HK-2 (cell line): ENCODE measurements at regions not wholly inside any gene's neighbourhood (a gene's known extent, or its start where the extent isn't known, plus 50 kb on each side); places are given as distances from the start of the nearest gene placed in this dataset.

Experiments
- DNase-seq: peaks from one replicate; pipeline ENCODE4 v3.0.0-alpha.2; 2018; ENCODE audit not compliant: unreplicated experiment

DNA sequence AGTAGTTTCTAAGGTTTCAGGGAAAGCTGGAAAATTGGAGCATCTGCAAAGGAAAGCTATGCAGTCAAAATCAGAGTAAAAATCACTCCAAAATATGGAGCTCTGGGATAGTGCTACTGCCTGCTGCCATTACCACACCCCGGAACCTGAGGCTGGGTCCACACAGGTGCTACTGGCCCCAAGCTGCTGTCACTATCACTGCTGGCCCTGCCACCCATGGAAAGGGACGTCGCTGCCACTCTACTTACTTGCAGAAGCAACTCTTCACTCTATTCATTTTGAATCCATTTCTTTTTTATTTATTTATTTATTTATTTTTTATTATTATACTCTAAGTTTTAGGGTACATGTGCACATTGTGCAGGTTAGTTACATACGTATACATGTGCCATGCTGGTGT lies 60.3 kb upstream of the RGS18 start:
- DNase-seq, result no peak

DNA sequence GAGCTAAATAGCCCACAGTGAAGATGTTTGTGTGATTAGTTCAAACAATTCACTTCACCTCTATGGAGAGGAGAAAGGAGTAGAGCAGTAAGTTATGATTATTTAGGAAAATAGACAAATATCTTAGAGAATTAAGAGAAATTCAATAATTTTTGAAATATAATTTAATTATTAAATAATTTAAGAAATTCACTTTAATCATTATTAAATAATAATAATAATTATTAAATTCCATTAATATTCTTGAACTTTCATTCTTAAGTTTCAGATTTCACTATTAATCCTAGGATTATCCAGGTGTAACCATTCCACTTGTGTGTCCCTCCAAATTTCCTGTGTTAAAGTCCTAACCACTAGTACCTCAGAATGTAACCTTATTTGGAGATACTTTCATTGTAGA lies 58.9 kb upstream of the RGS18 start:
- no peak for DNase-seq

DNA sequence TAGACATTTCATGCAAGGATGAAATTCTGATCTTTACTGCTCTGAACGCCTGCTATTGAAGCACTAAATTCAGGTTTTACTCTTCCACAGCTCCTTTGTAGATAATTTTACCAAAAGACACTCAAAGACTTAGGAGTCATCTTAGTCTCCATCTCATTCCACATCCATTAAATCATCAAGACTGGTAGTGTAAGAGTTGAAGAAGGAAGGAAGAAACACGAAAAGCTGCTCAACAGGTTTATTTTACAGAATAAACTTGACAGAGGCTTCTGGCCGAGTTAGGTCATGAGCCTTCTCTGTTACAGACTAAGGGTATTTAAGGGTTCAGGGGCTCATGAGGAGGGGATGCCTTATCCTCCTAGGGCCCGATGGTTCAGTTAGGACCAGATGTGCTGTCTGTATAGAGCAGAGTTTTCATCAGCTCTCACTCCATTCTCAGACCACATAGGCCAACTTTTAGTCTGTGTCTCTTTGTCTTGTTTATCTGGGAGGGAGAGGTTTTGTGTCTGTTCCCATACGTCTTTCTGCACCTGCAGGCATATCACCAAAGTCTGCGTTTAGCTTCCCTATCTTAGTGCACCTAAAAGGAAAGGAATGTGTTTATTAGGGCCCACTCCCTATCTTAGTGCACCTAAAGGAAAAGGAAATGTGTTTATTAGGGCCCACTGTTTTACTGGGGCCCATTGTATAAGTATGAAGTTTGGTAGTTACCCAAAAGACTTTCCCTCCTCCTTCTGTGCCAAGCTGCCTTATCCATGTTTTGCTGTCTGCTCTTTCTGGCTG lies 57.4 kb upstream of the RGS18 start:
- DNase-seq, result no peak

DNA sequence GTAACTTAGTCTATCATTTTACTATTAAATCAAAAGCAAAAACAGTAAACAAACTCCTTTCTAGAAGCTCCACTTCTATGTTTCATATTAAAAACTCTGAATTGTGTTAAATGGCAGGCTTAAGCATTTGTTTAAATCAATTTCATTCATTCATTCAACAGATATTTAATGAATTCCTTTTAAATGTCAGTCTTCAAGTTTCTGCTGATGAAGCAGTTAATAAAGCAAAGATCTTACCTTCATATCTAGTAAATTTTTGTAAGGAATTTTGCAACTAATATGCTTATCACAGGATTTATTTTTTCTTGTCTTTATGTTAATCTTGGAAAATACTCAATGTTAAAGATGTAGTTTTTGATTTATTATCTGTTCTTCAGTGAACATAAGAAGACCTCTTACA lies 54.1 kb upstream of the RGS18 start:
- DNase-seq, result no peak

DNA sequence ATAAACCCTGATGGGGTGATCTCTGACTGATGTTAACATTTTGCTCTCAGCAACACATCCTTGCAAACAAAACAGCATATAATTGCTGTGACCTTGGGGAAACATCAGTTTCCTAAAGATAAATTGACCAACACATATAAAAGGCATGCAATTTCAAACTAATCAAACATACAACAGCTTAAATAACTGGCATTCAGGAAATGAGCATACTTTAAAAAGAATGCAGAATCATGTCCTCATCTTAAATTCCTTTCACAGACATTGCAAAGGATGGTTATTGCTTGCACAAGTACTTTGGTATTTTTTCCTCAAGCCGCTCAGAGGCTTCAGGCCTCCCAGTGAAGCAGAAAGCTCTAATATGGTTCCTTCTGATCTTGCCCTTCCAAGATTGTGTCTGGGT lies 53.4 kb upstream of the RGS18 start:
- DNase-seq, result no peak

DNA sequence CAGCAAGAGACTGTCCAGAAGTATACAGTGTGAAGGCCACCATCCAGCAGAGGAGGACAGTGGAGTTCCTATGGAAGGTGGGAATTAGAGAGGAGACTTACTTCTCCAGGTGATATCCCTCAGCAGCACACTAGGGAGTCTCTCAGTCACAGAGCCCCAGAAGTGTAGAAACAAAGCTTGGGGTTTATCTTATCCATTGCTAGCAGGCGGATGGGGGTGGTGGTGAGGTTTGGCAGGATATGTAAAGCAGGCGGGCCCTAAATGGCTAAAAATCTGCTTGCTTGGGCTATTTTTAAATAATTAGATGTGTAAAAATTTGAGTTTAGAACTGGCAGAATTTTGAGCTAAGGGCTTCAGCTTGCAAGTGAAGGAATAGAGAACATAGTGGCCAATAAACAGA lies 50.1 kb upstream of the RGS18 start:
- no peak for DNase-seq
